LNCaP clone FGC (cell line): ENCODE measurements at regions not wholly inside any gene's neighbourhood (a gene's known extent, or its start where the extent isn't known, plus 50 kb on each side); places are given as distances from the start of the nearest gene placed in this dataset.

Source experiments
- DNase-seq: peaks from one replicate; pipeline ENCODE4 v3.0.0-alpha.2; 2011; ENCODE audit warnings: low read depth
- H3K4me3 ChIP-seq: 2 replicates; pipeline ENCODE4 v1.5.1; 2011; ENCODE audit warnings: mild to moderate bottlenecking, low read depth, low read length, control low read depth
- CTCF ChIP-seq: IDR thresholded peaks from 2 replicates; pipeline ENCODE4 v1.5.1; 2012; ENCODE audit warnings: mild to moderate bottlenecking; ENCODE audit not compliant: control insufficient read depth, insufficient read depth; ENCODE audit errors: extremely low read depth

GRCh38 chr3:184460276-184460675, 80.4 kb downstream of the CHRD start:
- DNase-seq: no peak
- TF ChIP-seq CTCF: no peak
- no peak overlapping the region for H3K4me3 ChIP-seq

GRCh38 chr3:184461219-184461618, 81.4 kb downstream of the CHRD start:
- H3K4me3 ChIP-seq: no peak overlapping the region
- TF ChIP-seq CTCF: no peak
- DNase-seq: no peak

DNA sequence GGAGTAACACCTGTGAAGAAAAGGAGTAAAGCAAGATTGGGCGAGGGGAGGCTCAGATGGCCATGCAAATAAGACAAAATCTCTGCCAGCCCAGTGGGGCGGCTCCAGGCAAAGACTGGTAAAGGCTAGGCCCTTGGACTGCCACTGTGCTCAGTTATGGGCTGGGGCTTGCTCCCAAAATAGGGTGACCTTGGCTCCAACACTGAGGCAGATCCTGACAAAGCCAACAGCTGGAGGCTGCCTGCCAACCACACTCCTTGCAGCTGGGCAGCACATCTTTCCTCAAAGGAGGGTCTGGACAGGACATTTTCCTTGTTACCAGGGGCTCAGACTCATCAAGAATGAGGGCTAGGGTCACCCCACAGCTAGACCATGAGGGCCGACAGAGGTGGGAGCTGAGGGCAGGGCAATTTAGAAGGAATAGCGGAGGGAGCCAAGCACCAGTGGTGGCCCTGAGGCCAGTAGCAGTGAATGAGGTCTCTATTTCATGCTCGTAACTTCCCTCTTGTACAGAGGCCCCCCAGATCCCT, 86.1 kb downstream of the CHRD start:
- TF ChIP-seq CTCF: no peak
- no peak overlapping the region for H3K4me3 ChIP-seq
- no peak for DNase-seq

GRCh38 chr3:184466413-184466960, 86.6 kb downstream of the CHRD start:
- no peak for TF ChIP-seq CTCF
- no peak overlapping the region for H3K4me3 ChIP-seq
- no peak for DNase-seq

- DNase-seq: no peak
- H3K4me3 ChIP-seq: no peak overlapping the region
Measured at GRCh38 chr3:184467171-184467570, 87.3 kb downstream of the CHRD start.

GRCh38 chr3:184470551-184470950, 90.7 kb downstream of the CHRD start:
- DNase-seq: no peak
- no peak for TF ChIP-seq CTCF
- no peak overlapping the region for H3K4me3 ChIP-seq

More at GRCh38 chr3:184467171-184467570, 87.3 kb downstream of the CHRD start:
- TF ChIP-seq CTCF: no peak

- no peak for DNase-seq
- TF ChIP-seq CTCF: no peak
- no peak overlapping the region for H3K4me3 ChIP-seq
Measured at GRCh38 chr3:184471439-184471838, 90.1 kb upstream of the EPHB3 start.
